Astrocyte of the spinal cord (primary cell): ENCODE measurements at regions not wholly inside any gene's neighbourhood (a gene's known extent, or its start where the extent isn't known, plus 50 kb on each side); places are given as distances from the start of the nearest gene placed in this dataset.

ENCODE experiments used
- DNase-seq: peaks from one replicate; pipeline ENCODE4 v3.0.0; 2011; ENCODE audit warnings: low read depth, low spot score
- H3K4me3 ChIP-seq: 2 replicates; pipeline ENCODE4 v1.5.1; 2011; ENCODE audit warnings: low read depth, mild to moderate bottlenecking, low read length, moderate library complexity
- in situ Hi-C: cut with HindIII; loops from 2 replicates; pipeline ENCODE4 v1.10.0; 2017; ENCODE audit warnings: low sequenced_read_pairs
- TF ChIP-seq, protein P1 (sequence below): IDR thresholded peaks from 2 replicates; pipeline ENCODE4 v1.5.1; 2012; ENCODE audit warnings: low read depth, mild to moderate bottlenecking, low read length, inconsistent platforms

DNA sequence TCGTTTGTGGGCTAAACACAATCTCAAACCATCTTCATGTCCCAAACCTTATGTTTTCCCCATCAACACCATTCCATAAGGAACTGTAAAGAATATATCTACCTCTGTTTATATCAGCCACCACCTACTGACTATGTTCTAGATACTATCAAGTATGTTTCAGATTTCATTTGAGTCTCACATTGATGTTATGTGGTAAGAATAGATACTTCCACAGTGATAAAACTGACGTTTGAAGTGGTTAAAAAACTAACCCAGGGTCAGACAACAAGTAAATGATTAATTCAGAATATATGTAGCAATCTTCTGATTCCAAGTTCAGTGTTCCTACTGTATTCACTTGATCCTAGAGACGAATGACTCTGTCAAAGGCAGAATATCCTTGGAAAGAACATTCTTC, 156.8 kb upstream of the RASGEF1B start:
- DNase-seq, result no peak
- no peak overlapping the region for H3K4me3 ChIP-seq
- in situ Hi-C loops, result no loop called here
- TF ChIP-seq, protein P1, sequence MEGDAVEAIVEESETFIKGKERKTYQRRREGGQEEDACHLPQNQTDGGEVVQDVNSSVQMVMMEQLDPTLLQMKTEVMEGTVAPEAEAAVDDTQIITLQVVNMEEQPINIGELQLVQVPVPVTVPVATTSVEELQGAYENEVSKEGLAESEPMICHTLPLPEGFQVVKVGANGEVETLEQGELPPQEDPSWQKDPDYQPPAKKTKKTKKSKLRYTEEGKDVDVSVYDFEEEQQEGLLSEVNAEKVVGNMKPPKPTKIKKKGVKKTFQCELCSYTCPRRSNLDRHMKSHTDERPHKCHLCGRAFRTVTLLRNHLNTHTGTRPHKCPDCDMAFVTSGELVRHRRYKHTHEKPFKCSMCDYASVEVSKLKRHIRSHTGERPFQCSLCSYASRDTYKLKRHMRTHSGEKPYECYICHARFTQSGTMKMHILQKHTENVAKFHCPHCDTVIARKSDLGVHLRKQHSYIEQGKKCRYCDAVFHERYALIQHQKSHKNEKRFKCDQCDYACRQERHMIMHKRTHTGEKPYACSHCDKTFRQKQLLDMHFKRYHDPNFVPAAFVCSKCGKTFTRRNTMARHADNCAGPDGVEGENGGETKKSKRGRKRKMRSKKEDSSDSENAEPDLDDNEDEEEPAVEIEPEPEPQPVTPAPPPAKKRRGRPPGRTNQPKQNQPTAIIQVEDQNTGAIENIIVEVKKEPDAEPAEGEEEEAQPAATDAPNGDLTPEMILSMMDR, result no peak

DNA sequence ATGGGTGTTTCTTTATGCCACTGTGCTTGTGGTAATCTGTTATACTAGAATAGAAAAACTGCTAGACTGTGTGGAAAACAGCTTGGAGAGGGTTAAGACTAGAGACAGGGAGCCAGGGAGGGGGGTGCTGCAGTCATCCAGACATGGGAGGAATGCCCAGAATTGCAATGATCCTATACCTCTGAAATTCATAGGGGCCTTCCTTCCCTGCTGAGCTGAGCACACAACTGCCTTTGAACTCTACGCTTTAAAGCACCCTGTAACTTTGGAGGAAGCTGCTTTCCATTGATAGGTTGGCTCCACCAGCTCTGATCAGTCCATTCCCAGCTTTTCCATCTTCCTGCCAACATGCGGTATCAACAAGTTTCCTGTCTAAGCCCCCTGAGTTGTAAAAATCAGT, 155.9 kb upstream of the RASGEF1B start:
- H3K4me3 ChIP-seq, result no peak overlapping the region
- no peak for DNase-seq
- TF ChIP-seq, protein P1, result no peak
- in situ Hi-C loops, result no loop called here

DNA sequence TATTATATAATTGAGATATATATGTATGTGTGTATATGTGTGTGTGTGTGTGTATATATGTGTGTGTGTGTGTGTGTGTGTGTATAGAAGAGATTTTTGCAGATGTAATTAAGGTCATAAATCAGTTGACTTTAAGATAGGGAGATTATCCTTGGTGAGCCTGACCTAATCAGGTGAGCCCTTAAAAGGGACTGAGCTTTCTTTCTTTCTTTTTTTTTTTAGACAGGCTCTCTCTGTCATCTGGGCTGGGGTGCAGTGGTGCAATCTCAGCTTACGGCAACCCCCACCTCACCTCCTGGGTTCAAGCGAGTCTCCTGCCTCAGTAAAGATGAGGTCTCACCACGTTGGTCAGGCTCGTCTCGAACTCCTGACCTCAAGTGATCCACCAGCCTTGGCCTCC, 155.1 kb upstream of the RASGEF1B start:
- no peak overlapping the region for H3K4me3 ChIP-seq
- no peak for DNase-seq
- TF ChIP-seq, protein P1, result no peak
- in situ Hi-C loops, result no loop called here

DNA sequence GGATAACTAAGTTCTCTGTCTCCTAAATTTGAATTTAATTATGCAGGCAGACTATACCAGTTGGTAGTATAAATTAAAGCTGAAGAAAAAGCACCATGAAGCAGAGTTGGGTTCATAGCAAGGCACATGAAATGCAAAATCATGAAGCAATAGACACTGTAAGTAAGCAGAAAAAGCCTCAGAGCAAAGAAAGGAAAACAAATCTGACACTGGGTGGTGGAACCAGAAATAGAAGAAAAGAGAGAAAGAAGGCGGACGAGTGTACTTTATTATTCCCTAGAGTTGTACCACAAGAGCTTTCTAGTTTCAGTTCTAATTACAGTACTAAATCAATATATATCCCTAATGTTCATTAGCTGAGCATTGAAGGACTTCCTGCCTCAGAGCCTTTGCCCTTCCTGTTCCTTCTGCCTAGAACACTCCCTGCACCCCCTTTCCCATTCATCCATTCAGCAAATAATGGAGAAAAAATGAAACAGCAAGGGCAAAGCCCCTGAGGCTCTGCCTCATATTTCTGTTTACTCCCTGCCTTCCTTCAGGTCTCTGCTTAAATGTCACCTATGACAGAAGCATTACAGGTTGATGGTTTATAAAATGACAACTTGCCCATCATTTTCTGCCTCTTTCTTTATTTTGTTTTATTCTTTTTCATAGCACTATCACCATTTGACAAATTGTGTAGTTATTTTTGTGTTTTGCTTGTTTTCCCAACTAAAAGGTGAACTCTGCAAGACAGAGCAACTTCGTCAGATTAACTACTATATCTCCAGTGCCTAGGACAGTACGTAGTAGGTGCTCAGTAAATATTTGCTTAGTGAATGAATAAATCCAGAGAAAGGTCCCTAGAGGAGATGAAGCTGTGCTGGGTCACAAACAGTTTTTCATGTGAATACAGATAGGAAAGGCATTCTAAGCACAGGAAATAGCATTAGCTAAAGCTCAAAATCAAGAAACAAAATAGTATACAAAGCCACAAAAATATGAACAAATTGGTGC, 154.0 kb upstream of the RASGEF1B start:
- no peak for DNase-seq
- in situ Hi-C loops, result no loop called here
- H3K4me3 ChIP-seq, result no peak overlapping the region
- TF ChIP-seq, protein P1, result no peak

DNA sequence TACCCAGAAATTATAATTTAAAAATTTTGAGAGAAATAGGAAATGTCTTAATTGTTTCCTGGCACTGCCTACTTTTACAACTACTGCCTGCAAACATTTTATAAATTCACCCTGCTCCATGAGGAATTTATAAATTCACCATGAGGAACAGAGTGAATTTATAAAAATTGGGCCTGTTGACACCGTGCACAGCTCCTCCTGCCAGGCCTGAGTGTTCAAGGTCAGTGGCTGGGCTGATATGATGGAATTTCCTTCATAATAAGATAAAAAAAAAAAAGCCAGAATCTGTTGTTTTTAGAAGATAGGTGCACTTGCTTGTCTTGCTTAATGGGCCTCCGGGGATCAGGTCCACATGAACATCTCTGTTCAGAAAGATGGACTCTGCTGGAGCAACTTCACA, 151.7 kb upstream of the RASGEF1B start:
- no peak overlapping the region for H3K4me3 ChIP-seq
- DNase-seq, result no peak
- in situ Hi-C loops, result no loop called here
- TF ChIP-seq, protein P1, result no peak

DNA sequence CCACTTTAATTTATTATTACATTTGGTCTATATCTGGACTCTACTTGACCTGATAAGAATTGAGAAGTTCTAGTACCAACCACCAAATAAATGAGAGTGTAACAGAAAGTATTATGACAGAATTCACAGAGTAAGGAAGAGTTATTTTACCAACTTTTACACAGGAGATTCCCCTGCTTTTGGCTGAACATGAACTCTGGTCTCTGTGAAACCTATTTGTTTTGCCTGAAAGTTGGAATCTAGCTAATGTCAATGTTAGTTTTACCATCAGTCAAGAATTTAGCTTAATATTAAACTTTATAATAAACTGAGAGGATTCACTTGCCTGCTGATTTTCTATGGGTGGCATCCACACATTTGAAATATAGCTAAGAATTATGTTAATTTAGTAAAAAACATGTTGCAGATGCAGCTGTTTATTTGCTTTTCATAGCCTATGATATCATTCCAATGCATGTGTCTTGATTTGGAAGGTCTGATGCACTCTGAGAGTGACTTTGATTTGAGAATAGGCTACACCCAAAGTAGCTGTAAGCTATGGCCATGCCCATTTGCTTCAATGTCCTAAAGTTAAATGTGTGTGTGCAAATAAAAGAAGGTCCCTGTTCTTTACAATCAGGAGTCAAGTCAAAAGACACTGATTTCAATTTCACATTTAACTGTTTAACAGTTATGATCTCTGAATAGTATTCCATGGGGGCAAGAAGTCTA, 150.9 kb upstream of the RASGEF1B start:
- DNase-seq, result no peak
- in situ Hi-C loops, result no loop called here
- TF ChIP-seq, protein P1, result no peak
- H3K4me3 ChIP-seq, result no peak overlapping the region
